Body of pancreas (tissue), 4 donors: ENCODE measurements at regions not wholly inside any gene's neighbourhood (a gene's known extent, or its start where the extent isn't known, plus 50 kb on each side); places are given as distances from the start of the nearest gene placed in this dataset.

Source experiments
- ATAC-seq: fragments of 150-250 bp; one replicate; pipeline ENCODE4 v1.9.1; 2016
- DNase-seq, 4 donors: peaks; one replicate each; pipeline ENCODE4 v3.0.0-alpha.2; 2019
- H3K27ac ChIP-seq, 4 donors: fragments of 200-600 bp; sonication (generic); 1 replicate in 3 of 4; 2 replicates in 1 of 4; pipeline versions ENCODE4 v1.5.1 to v1.6.1; 2016 to 2019; ENCODE audit warnings: mild to moderate bottlenecking in 1 of 4, mixed read lengths in 1 of 4, moderate library complexity in 1 of 4
- H3K27me3 ChIP-seq, 2 donors: fragments of 200-600 bp; sonication (generic); one replicate each; pipeline ENCODE4 v1.6.0; 2016; ENCODE audit warnings: mild to moderate bottlenecking in 1 of 2
- H3K36me3 ChIP-seq, 2 donors: fragments of 200-600 bp; sonication (generic); replicated peaks in 1 of 2; 2 replicates each; pipeline ENCODE4 v1.5.1; 2016; ENCODE audit warnings: low read depth in 2 of 2; ENCODE audit not compliant: insufficient read depth in 1 of 2
- H3K4me1 ChIP-seq: fragments of 200-600 bp; sonication (generic); one replicate; pipeline ENCODE4 v1.6.0; 2016
- H3K4me3 ChIP-seq, 2 donors: fragments of 200-600 bp; sonication (generic); 1 replicate in 1 of 2; 2 replicates in 1 of 2; pipeline ENCODE4 v1.5.1; 2016 to 2019
- H3K9me3 ChIP-seq, 3 donors: fragments of 200-600 bp; sonication (generic); 1 replicate in 2 of 3; 2 replicates in 1 of 3; pipeline ENCODE4 v1.5.1; 2016
- POLR2A ChIP-seq, 3 donors: fragments of 450-650 bp; IDR thresholded peaks; one replicate each; pipeline ENCODE4 v1.6.1; 2016; ENCODE audit warnings: antibody characterized with exemption in 3 of 3, mild to moderate bottlenecking in 2 of 3
- WGBS, 2 donors: methylation state at CpG; one replicate each; pipeline ENCODE4 v1.1.5; 2017; 5-methylcytosine and 5-hydroxymethylcytosine counted together
- intact Hi-C: fragments of 100-400 bp; cut with DNase I; formaldehyde crosslinking; loops from one replicate; pipeline ENCODE4 v1.15.1; 2023
- TF ChIP-seq, protein P1 (sequence below), 7 experiments: fragments of 450-650 bp in 4 of 7; fragments of 200-600 bp in 3 of 7; sonication (generic) in 3 of 7; IDR thresholded peaks; one replicate each; pipeline ENCODE4 v1.5.1; 2016 to 2019; ENCODE audit warnings: antibody characterized with exemption in 7 of 7

DNA sequence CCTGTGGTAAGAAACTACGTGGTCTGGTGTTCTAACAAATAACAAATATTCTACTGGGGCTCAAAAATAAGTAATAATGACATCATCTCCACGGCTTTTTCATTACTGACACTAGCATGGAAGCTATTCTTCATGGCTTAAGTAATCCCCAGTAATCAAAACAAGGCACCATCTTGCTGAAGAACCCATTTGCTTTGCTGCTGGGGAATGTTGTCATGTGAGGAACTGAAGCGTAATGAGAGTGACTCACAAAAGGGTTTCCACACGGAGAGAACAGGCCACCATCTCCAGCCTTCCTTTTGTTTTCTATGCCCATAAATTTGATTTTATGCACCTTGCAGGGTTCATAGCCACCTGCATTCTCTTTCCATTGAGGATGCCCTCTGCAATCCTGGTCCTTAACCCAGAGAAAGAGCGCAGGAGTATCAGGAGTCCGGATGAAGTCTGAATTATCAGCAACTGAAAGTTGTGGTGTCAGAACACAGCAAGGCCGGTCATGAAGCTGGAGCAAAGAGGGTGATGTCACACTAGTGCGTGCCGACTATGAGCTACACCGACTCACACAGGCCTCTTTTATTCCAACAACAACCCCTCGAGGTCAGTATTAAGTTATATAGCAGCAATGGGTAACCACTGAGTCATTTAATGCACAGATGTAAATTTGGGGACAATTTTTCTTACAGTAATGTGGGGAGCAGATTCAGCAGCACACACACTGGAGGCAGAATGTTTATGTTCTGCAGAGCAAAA lies 173.7 kb upstream of the SSTR4 start:
- H3K27ac ChIP-seq, result peak overlapping the region in 1 of 4 donors; percentile 17
- DNase-seq (no peak), ATAC-seq (no peak)
- H3K9me3 ChIP-seq, result no peaks in the 10 kb centered on the region
- H3K4me3 ChIP-seq, result no peak overlapping the region
- H3K27me3 ChIP-seq, result no peaks in the 10 kb centered on the region
- WGBS, 2 donors, result 62% methylated on average over 11 of the region's 11 CpGs
- H3K36me3 ChIP-seq, result no peaks in the 10 kb centered on the region
- no peaks in the 10 kb centered on the region for H3K4me1 ChIP-seq
- intact Hi-C loops, result no loop called here
- TF ChIP-seq, protein P1, sequence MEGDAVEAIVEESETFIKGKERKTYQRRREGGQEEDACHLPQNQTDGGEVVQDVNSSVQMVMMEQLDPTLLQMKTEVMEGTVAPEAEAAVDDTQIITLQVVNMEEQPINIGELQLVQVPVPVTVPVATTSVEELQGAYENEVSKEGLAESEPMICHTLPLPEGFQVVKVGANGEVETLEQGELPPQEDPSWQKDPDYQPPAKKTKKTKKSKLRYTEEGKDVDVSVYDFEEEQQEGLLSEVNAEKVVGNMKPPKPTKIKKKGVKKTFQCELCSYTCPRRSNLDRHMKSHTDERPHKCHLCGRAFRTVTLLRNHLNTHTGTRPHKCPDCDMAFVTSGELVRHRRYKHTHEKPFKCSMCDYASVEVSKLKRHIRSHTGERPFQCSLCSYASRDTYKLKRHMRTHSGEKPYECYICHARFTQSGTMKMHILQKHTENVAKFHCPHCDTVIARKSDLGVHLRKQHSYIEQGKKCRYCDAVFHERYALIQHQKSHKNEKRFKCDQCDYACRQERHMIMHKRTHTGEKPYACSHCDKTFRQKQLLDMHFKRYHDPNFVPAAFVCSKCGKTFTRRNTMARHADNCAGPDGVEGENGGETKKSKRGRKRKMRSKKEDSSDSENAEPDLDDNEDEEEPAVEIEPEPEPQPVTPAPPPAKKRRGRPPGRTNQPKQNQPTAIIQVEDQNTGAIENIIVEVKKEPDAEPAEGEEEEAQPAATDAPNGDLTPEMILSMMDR (IDR thresholded peaks at IDR 0.05), result no peak
- TF ChIP-seq POLR2A (IDR thresholded peaks at IDR 0.05), result no peak

DNA sequence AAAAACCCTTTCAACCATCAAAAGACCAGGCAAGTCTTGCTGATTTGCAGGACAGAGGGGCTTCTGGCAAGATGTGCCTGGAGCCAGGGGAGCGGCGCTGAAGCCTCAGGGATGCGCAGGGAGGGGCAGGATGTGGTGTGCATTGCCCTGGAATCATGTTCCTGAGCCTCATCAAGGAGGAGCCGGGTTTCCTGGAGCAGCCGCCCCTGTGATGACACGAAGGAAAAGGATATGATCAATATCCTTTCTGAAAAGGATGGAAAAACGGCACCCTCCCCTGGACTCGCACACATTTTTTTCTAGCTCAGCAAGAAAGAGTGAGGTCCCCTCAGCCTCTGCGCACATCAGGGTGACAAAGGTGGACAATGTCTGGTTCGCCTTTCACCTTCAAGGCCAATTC lies 173.1 kb upstream of the SSTR4 start:
- Histone ChIP-seq H3K36me3 (no peaks in the 10 kb centered on the region), H3K27me3 (no peaks in the 10 kb centered on the region), H3K4me1 (no peaks in the 10 kb centered on the region), H3K9me3 (no peaks in the 10 kb centered on the region), H3K4me3 (no peak overlapping the region), H3K27ac (peak overlapping the region in 1 of 4 donors; percentile 17)
- TF ChIP-seq, protein P1 (IDR thresholded peaks at IDR 0.05), result no peak
- no peak for TF ChIP-seq POLR2A (IDR thresholded peaks at IDR 0.05)
- intact Hi-C loops, result no loop called here
- ATAC-seq, result no peak
- 49 to 63% methylated on average over 10 of the region's 10 CpGs for WGBS, 2 donors
- peak in 1 of 4 donors; percentile 6 for DNase-seq

- Histone ChIP-seq H3K27ac (peak overlapping the region in 1 of 4 donors; percentile 6), H3K27me3 (no peaks in the 10 kb centered on the region), H3K36me3 (no peaks in the 10 kb centered on the region), H3K9me3 (no peaks in the 10 kb centered on the region), H3K4me3 (no peak overlapping the region), H3K4me1 (no peaks in the 10 kb centered on the region)
- ATAC-seq (peak; percentile 33), DNase-seq (no peak)
- WGBS, 2 donors, result 55 to 64% methylated on average over 11 of the region's 11 CpGs
- no peak for TF ChIP-seq POLR2A (IDR thresholded peaks at IDR 0.05)
- TF ChIP-seq, protein P1 (IDR thresholded peaks at IDR 0.05), result no peak
- intact Hi-C loops, result no loop called here
Observed at GRCh38 chr20:22862671-22863230, 172.4 kb upstream of the SSTR4 start.

GRCh38 chr20:22863826-22864225 lies 171.3 kb upstream of the SSTR4 start:
- H3K27ac ChIP-seq, result no peak overlapping the region
- H3K9me3 ChIP-seq, result no peaks in the 10 kb centered on the region
- no peak for ATAC-seq
- 33 to 42% methylated on average over 4 of the region's 4 CpGs for WGBS, 2 donors
- intact Hi-C loops, result no loop called here
- no peaks in the 10 kb centered on the region for H3K36me3 ChIP-seq
- H3K4me1 ChIP-seq, result no peaks in the 10 kb centered on the region
- H3K4me3 ChIP-seq, result no peak overlapping the region
- H3K27me3 ChIP-seq, result no peaks in the 10 kb centered on the region
- no peak for TF ChIP-seq POLR2A (IDR thresholded peaks at IDR 0.05)
- TF ChIP-seq, protein P1 (IDR thresholded peaks at IDR 0.05), result no peak
- DNase-seq, result no peak
